DND-41 (cell line): ENCODE measurements at regions not wholly inside any gene's neighbourhood (a gene's known extent, or its start where the extent isn't known, plus 50 kb on each side); places are given as distances from the start of the nearest gene placed in this dataset.

Experiments
- ATAC-seq: fragments of 200-7000 bp; cut with Tn5 transposase; 3 replicates; pipeline ENCODE4 v1.9.1; 2021; ENCODE audit warnings: low read depth; ENCODE audit not compliant: insufficient read depth
- DNase-seq: peaks from one replicate; pipeline ENCODE4 v3.0.0-alpha.2; 2020
- H2AFZ ChIP-seq: 2 replicates; pipeline ENCODE4 v1.6.0; 2012; ENCODE audit warnings: low read depth, low read length
- H3K27ac ChIP-seq: 2 replicates; pipeline ENCODE4 v1.5.1; 2012; ENCODE audit warnings: low read length, inconsistent platforms
- H3K27me3 ChIP-seq: fragments of 200-600 bp; sonication (generic); 2 replicates; pipeline ENCODE4 v1.6.0; 2012; ENCODE audit warnings: low read length, mild to moderate bottlenecking, inconsistent platforms; ENCODE audit not compliant: insufficient read depth, poor library complexity
- H3K36me3 ChIP-seq: 2 replicates; pipeline ENCODE4 v1.5.1; 2012; ENCODE audit warnings: low read length, inconsistent platforms; ENCODE audit not compliant: insufficient read depth
- H3K4me1 ChIP-seq: 2 replicates; pipeline ENCODE4 v1.5.1; 2012; ENCODE audit warnings: mild to moderate bottlenecking, low read length; ENCODE audit not compliant: insufficient read depth
- H3K4me2 ChIP-seq: 2 replicates; pipeline ENCODE4 v1.6.0; 2012; ENCODE audit warnings: mild to moderate bottlenecking, moderate library complexity, low read length, inconsistent platforms; ENCODE audit not compliant: insufficient read depth
- H3K4me3 ChIP-seq, 2 experiments: fragments of 200-600 bp in 1 of 2; shearing (Covaris generic) in 1 of 2; 2 replicates each; pipeline ENCODE4 v1.5.1; 2012 to 2016; ENCODE audit warnings: inconsistent platforms in 2 of 2, low read length in 2 of 2, mild to moderate bottlenecking in 2 of 2, low read depth in 1 of 2, moderate library complexity in 1 of 2
- H3K79me2 ChIP-seq: 2 replicates; pipeline ENCODE4 v1.6.0; 2012; ENCODE audit warnings: low read length, inconsistent platforms; ENCODE audit not compliant: insufficient read depth
- H3K9ac ChIP-seq: 2 replicates; pipeline ENCODE4 v1.6.0; 2012; ENCODE audit warnings: low read depth, mild to moderate bottlenecking, inconsistent platforms, low read length, moderate library complexity
- H3K9me3 ChIP-seq: 2 replicates; pipeline ENCODE4 v1.5.1; 2012; ENCODE audit warnings: low read length, moderate library complexity, mild to moderate bottlenecking, inconsistent platforms; ENCODE audit not compliant: insufficient read depth, severe bottlenecking
- H4K20me1 ChIP-seq: 2 replicates; pipeline ENCODE4 v1.6.0; 2012; ENCODE audit warnings: low read length; ENCODE audit not compliant: insufficient read depth
- CTCF ChIP-seq: IDR thresholded peaks from 2 replicates; pipeline ENCODE4 v1.5.1; 2012; ENCODE audit warnings: borderline replicate concordance, low read length, moderate library complexity, mild to moderate bottlenecking; ENCODE audit not compliant: poor library complexity, severe bottlenecking; ENCODE audit errors: extremely low read depth
- EZH2 ChIP-seq: IDR thresholded peaks from 3 replicates; pipeline ENCODE4 v1.6.1; 2012; ENCODE audit warnings: borderline replicate concordance, low read depth, mild to moderate bottlenecking, moderate library complexity, low read length, inconsistent platforms; ENCODE audit not compliant: severe bottlenecking

DNA sequence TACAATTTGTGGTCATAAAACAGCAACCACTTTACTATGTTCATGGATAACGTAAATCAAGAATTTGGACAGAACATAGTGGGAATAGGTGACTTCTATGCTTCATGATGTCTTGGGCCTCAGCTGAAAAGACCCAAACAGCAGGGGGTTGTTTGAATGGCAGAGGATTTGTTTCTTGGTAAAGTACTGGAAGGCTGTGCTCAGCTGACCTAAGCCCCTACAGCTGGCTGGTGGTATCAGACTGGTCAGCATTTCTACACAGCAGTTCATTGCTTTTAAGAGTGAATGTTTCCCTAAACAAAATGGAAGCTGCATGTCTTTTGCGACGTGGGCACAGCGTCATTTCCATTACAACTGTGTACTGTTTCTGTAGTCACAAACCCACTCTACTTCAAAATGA, 148.5 kb upstream of the DEFB112 start:
- Histone ChIP-seq H3K4me2 (no peak overlapping the region), H3K9me3 (no peaks in the 10 kb centered on the region), H3K36me3 (no peaks in the 10 kb centered on the region), H4K20me1 (no peaks in the 10 kb centered on the region), H3K4me3 (no peak overlapping the region), H3K4me1 (no peaks in the 10 kb centered on the region), H3K9ac (no peak overlapping the region), H2AFZ (no peak overlapping the region), H3K27me3 (no peaks in the 10 kb centered on the region), H3K27ac (no peak overlapping the region), H3K79me2 (no peaks in the 10 kb centered on the region)
- DNase-seq (no peak), ATAC-seq (no peak)
- TF ChIP-seq CTCF (no peak), EZH2 (no peak)

- Histone ChIP-seq H3K27me3 (no peaks in the 10 kb centered on the region), H3K9me3 (no peaks in the 10 kb centered on the region), H3K4me1 (no peaks in the 10 kb centered on the region), H3K4me3 (no peak overlapping the region), H3K9ac (no peak overlapping the region), H3K79me2 (no peaks in the 10 kb centered on the region), H3K4me2 (no peak overlapping the region), H4K20me1 (no peaks in the 10 kb centered on the region), H3K36me3 (no peaks in the 10 kb centered on the region), H3K27ac (no peak overlapping the region), H2AFZ (no peak overlapping the region)
- TF ChIP-seq CTCF (no peak), EZH2 (no peak)
- no peak for DNase-seq
- ATAC-seq = no peak
Measured at GRCh38 chr6:50202766-50203165, 153.0 kb upstream of the DEFB112 start.

DNA sequence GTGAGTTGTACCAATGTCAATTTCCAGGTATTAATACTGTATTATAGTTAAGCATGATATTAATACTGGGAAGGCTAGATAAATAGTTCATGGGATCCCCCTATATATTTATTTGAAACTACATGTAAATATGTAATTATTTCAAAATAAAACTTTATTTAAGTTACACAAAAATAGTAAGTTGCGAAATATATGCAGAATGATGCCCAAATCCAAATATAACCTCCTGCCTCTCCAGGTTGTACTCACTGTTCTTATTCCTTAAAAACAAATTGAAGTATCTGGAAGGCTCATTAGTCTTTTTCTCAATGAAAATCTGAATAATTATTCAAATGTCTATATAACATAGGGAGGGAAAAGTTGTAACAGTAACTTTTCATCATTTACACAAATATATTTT, 161.9 kb upstream of the DEFB112 start:
- Histone ChIP-seq H3K4me2 (no peak overlapping the region), H3K27me3 (no peaks in the 10 kb centered on the region), H4K20me1 (no peaks in the 10 kb centered on the region), H3K4me1 (no peaks in the 10 kb centered on the region), H3K36me3 (no peaks in the 10 kb centered on the region), H3K27ac (no peak overlapping the region), H3K9ac (no peak overlapping the region), H3K4me3 (no peak overlapping the region), H3K9me3 (no peaks in the 10 kb centered on the region), H2AFZ (no peak overlapping the region), H3K79me2 (no peaks in the 10 kb centered on the region)
- no peak for ATAC-seq
- no peak for TF ChIP-seq EZH2
- TF ChIP-seq CTCF = no peak
- no peak for DNase-seq

- Histone ChIP-seq H3K9ac (no peak overlapping the region), H3K4me3 (no peak overlapping the region), H3K27ac (no peak overlapping the region), H3K79me2 (no peaks in the 10 kb centered on the region), H3K4me1 (no peaks in the 10 kb centered on the region), H2AFZ (no peak overlapping the region), H3K4me2 (no peak overlapping the region), H3K27me3 (no peaks in the 10 kb centered on the region), H3K9me3 (no peaks in the 10 kb centered on the region), H4K20me1 (no peaks in the 10 kb centered on the region), H3K36me3 (no peaks in the 10 kb centered on the region)
- no peak for DNase-seq
- no peak for ATAC-seq
- no peak for TF ChIP-seq CTCF
- TF ChIP-seq EZH2 = no peak
Measured at GRCh38 chr6:50213146-50213545, 163.4 kb upstream of the DEFB112 start.
